PFSK-1 (cell line): ENCODE measurements at regions not wholly inside any gene's neighbourhood (a gene's known extent, or its start where the extent isn't known, plus 50 kb on each side); places are given as distances from the start of the nearest gene placed in this dataset.

Experiments
- SIN3A ChIP-seq: IDR thresholded peaks from 2 replicates; pipeline ENCODE4 v1.6.1; 2012; ENCODE audit warnings: mild to moderate bottlenecking, low read length, moderate library complexity, borderline replicate concordance; ENCODE audit not compliant: insufficient read depth
- TAF1 ChIP-seq: IDR thresholded peaks from 2 replicates; pipeline ENCODE4 v1.6.1; 2012; ENCODE audit warnings: low read length, control low read depth, borderline replicate concordance; ENCODE audit not compliant: insufficient read depth

DNA sequence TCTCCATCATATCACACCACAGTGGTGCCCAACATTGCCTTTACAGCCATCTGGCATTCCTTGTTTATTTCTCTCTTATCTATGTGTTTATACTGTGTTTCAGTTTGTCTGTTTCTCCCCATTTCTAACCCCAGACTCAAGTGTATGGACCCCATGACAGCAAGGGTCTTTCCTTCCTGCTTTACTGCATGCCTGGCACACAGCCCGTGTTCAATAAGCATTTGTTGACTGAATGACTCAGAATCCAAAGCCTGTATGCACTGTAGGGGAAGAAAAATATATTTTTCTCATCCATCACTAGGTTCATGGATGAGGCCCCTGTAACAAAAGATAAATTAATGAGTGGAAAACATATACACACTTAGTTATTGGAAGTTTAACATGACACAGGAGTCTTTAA, 190.8 kb upstream of the SEMA6A start:
- no peak for TF ChIP-seq TAF1
- no peak for TF ChIP-seq SIN3A
